ENCODE measurements at regions not wholly inside any gene's neighbourhood (a gene's known extent, or its start where the extent isn't known, plus 50 kb on each side); places are given as distances from the start of the nearest gene placed in this dataset.
A peak's percentile ranks its signal among the peaks of the same experiment; 100 is the strongest.

DNA sequence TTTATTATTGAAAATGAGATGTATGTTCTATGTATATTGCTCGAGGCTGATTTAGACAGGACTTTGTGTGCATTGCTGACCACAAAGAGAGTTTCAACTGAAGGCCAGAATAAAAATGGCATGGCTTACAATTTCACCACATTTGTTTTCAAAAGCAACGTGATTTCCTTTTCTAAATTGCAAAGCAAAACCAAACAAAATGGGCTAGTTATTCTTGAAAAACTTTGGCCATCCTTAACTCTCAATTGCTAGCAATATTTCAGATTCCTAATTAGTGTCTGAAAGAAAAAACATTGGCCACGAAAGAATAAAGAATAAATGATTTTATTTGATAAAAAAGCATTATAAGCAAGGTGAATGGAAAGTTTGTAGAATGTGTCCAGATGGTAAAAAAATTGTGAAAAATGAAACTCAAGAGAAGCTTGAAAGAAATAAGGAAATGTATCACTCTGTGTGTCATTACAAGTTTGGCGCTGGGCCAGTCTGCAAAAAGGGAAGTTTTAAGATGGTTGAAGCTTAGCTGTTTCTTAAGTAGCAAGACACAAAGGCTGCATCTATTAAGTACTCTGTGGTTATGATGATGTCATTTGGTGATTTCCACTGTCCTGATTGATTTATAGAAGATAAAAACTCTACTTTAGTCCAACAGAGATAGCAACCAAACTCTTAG, 89.2 kb upstream of the PRLR start:
- DNase-seq (ENCODE audit: low spot score), result peak; percentile 58

DNA sequence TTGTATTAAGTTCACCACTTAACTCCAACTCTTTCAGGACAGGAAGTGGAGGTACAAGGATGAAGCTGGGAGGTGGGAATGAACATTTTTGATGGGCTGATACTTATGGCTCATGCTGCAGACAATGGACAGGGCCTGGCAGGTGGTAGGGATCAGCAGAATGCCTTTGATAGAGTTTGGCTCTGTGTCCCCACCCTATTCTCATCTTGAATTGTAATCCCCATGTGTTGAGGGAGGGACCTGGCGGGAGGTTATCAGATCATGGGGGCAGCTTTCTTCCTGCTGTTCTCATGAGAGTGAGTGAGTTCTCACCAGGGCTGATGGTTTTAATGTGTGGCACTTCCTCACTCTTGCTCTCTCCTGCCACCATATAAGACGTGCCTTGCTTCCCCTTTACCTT, 87.3 kb upstream of the PRLR start:
- no peak for DNase-seq (ENCODE audit: low spot score)

DNA sequence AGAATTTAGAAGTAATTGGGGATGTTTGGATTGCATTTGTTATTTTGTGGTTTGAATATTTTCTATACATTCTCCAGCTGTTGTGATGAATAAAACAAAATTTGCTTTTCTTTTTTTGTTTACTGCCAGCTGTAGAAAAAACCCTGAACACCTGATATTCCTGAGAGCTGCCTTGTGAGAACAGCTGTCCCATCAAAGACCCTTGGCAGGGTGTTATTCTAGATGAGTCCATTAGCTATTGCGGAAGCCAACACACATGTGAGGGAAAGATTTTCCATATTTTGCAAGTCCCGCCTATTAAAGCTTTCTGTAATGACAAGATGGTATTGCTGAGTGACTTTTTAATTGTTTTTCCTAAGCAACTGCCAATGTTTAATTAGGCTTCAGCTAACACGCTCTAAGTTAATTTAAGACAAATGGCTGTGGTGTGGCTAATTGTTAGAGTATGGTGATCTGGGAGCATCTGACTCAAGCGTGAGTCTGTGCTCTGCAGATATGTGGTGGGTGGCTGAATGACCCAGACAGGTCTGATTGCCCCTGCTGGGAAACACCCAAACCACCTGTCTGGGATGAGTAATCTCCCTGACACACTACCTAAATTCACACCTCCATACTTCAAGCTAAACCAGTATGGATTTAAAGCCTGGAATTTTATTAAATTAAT, 86.5 kb upstream of the PRLR start:
- DNase-seq (ENCODE audit: low spot score), result no peak

DNA sequence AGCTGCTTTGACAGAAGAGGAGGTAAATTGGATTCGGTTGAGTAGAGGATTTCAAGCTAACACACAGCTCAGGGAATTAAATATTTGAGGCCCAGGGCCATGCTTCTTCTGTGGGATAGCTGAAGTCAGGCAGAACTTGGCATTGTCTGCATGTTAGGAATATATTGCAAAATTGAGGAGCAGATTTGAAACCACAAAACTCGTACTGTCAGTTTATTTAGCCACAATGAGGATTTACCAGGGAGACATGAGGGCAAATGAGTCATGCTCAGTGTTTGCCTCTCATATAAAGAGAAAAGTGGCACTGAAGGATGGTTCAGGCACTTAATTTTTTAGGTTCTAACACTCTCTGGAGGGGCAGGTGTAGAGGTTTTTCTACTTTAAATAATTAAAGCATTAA, 83.0 kb upstream of the PRLR start:
- DNase-seq (ENCODE audit: low spot score), result no peak

DNA sequence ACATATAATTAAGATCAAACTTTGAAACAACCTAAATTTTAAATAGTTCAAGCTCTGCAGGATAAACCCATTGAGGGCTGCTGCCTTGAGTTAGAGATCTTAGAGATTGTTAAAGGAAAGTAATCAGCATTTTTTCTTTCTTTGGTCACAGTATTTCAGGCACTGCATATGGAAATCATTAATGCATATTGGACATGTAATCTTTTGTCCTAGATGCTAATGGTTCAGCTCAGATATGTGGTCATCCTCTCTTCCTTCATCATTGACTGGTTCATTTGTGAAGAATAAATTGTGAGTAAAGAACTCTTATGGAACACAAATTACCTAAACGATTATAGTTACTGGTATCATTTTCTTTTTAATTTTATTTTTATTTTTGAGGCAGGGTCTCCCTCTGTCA, 82.0 kb upstream of the PRLR start:
- no peak for DNase-seq (ENCODE audit: low spot score)

DNA sequence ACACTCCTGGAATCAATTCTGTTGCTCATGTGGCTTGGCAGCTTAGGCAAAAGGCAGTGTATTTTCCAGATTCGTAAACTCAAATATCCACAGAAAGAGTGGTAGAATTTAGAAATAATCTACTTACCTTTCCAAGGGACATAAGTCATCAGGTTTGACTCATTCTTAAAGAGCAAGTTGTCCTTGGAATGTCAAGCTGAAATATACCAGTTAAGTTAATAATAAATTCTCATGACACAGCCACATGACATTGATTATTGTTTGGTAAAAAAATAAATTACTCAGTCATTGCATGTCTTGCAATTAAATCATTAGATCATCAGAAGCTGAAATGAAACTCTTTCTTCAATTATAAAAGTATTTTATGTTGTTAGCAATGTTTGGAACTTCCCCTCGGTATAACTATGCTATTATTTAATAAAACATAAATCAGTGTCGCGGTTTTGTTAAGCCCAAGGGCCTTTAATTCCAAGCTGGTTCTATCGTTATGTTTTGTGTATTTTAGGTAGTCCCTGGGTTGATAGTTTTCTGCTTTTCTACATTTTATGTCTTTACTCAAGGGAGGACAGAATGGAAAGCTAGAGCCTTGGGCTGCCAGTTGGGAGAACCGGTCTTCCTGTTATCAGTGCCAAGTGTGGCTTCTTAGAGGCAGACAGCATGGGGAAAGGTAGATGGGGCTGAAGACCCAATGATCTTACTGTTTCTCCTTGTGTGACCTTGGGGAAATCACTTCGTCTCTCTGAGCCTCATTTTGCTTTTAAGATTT, 79.3 kb upstream of the PRLR start:
- no peak for DNase-seq (ENCODE audit: low spot score)

DNA sequence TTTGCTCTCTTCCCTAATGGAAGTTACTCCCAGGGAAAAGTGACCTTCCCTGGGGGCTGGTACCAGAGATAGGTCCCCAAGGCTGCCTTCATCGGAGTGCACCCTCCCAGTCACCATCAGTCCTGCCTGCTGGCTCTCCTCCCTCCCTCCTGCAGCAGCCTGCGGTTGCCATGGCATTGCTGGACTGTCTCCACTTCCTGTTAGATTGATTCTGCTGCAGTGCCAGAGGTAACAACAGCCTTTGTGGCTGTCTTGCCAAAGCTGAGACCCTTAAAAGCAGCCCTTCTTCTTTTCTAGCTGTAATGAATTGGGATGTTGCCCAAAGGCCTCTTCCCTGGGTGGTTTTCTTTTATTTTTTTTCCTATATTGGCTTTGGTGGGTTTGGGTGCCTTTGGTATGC, 78.1 kb upstream of the PRLR start:
- no peak for DNase-seq (ENCODE audit: low spot score)

DNA sequence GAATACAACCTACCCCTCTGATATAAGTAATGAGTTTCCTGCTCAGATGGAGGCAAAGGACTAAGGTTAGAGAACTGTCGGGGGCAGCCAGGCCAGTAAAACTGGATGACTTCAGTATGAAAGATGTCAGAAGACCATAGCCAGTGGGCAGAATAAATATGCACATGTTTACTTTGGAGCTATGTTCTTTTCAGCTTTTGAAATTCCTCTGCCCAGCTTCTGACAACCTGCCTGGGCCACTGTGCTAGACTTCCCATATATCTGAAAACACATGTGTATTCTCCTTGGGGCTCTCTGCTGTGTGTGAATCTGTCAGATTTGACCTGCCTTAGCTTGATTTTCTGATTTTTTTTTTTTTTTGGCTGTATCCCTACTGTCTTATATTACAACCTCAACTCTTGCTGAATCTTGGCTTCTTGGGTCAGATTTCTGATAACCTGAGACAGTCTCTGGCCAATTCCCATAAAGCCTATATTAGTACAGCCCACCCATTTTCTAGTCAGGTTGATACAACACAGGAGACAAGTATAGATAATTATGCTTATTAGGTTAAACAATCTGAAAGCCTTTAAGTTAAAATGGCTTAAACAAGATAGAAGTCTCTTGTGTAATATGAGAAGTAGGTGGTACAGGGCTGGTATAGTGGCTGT, 76.6 kb upstream of the PRLR start:
- no peak for DNase-seq (ENCODE audit: low spot score)

DNA sequence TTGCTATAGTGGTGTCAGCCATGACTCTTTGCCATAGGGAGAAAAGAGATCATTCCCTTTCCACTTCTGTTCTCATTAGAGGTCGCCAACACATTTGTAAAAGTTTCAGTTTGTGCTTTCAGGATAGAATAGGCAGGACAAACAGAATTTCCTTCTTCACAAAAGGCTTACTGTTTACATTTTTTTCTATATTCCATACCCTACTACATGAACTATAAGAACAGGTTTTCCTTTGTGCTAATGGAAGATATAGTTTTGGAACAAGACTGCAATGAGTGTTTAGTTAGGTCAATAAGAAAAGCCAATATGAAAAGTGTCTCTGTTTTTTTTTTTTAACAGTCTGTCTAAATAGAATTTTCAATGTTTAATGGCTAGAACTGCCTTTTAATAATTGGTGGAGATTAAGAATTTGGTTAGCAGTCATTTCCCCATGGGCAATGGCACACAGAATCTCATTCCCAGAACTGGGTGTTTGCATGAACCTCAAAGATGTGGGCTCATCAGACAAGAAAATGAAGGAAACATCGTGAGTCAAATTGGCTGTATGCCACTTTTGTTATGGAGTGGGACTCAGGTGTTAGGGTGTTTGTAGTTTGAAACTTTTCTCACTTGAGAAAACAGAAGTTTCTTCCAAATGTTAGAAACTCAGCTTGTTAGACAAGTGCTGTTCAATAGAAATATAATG, 75.2 kb upstream of the PRLR start:
- DNase-seq (ENCODE audit: low spot score), result no peak

DNA sequence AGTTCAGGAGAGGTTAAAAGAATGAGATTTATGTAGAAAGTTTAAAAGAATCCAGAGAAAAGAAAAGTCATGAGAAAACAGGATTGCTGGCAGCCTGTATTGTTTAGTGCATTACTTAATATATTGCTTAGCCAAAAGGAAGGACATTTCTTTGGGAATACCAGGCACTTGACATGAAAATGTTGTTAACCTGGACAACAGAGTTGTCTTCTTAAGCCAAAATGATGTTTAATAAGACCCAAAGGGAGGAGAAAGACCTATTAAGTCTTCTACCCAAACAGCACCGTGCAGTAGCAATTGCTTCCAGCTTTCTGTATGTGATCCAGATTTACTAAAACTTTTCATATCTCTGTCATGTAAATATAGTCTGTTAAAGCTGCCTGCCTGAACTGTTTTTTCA, 74.0 kb upstream of the PRLR start:
- DNase-seq (ENCODE audit: low spot score), result no peak

DNA sequence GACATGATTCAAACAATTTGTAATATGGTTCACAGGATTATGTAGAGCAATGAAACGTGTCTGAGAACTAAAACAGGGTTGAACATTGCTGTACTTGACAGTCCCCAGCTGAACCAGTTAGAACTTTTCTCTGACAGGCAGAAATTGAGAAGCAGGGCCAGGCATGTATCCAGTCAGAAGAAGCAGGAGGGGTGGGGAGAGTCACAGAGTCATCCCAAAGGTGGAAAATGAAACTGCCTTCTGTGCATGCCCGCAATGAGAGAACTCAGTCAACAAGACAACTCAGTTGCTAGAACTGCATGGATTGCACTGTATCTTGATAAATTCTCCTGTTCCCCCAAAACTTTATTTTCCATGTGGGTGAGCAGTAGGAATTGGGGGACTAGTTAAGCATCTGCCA, 72.9 kb upstream of the PRLR start:
- DNase-seq (ENCODE audit: low spot score), result no peak

DNA sequence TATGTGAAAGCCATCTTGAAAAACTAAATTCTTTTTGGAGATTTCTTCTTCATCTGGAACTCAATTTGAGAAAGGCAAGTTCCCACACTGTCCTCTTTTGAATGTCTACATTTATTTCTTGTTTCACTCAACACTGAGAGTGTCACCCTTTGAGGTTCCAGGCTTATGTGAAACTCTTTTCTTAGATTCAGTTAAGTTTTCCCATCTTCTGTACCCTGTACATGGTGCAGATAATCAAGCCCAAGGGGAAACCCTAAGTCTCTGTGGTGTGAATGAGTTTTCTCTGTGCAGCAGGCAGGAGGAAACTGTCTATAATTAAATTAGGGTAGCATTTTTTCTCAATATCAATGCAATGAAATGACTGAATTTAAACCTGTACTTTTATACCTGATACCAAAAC, 72.3 kb upstream of the PRLR start:
- DNase-seq (ENCODE audit: low spot score), result no peak

DNA sequence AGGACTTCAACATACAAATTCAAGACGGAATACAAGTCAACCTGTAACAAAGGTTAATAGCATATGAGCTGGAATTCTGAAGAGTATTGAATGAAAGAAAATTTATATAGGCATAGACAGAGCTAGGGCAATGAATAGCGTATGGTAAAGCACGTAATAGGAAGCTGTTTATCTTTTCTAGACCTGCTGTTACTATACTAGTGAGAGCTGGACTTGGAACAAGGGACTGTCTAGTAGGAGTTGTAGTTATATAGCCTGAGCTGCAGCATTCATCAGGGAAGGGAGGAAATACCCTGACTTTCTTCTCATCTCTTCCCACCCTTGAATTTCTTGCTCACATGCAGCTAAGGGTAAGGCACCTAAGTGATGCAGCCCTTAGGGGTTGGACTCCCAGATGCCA, 67.5 kb upstream of the PRLR start:
- DNase-seq (ENCODE audit: low spot score), result no peak

DNA sequence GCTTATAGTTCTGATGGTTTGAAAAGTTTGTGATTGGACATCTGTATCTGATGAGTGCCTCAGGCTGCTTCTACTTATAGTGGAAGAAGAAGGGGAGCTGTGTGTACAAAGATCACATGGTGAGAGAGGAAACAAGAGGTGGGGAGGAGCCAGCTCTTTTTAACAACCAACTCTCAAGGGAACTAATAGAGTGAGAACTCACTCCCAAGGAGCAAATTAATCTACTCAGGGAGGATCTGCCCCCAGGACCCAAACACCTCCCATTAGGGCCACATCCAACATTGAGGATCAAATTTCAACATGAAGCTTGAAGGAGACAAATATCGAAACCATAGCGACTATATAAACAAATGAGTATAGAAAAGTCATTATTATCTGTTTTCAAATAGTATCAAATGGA, 64.7 kb upstream of the PRLR start:
- DNase-seq (ENCODE audit: low spot score), result no peak

DNA sequence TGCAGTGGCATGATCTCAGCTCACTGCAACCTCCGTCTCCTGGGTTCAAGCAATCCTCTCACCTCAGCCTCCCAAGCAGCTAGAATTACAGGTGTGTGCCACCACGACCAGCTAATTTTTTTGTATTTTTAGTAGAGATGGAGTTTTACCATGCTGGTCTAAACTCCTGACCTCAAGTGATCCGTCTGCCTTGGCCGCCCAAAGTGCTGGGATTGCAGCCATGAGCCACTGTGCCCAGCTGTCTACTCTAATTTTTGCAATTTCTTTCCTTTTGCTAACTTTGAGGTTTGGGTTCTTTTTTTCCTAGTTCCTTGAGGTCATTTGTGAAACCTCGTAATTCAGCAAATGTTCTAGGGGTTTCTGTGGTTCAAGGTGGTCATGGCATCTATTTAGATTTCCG, 63.7 kb upstream of the PRLR start:
- DNase-seq (ENCODE audit: low spot score), result no peak

DNA sequence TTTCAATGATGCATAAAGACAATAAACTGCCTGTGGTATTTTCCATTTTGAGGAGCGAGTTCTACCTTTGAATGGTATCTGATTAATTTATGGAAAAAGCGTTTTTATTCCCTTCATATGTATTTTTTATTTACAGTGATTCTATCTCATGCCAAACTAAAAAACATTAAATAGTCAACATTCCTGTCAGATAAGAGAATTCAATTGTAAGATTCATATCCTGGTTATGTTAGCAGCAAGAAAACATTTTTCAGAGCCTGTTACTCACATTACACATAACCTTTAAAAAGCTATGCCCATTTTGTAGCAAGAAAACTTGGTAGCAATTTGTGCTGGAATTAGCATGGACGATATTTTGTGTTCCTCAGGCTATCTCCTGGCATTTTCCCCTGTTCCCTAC, 55.1 kb upstream of the PRLR start:
- no peak for DNase-seq (ENCODE audit: low spot score)

DNA sequence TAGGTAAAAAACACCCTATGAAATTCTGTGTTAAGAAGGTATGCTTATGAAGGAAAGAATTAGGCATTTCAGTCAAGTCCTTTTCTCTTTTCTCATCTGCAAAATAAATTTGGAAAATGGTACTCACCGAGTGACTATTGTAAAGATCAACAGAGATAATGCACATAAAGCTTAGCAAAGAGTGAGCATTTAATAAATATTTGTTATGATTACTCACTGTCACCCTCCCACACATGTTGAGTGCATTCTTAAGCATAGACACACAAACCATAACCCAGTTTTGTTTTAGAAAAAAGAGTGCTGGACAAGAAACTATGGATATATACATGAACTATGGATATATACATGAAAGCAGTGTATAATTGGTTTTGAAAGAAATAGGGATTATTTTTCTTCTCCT, 54.7 kb upstream of the PRLR start:
- DNase-seq (ENCODE audit: low spot score), result no peak

DNA sequence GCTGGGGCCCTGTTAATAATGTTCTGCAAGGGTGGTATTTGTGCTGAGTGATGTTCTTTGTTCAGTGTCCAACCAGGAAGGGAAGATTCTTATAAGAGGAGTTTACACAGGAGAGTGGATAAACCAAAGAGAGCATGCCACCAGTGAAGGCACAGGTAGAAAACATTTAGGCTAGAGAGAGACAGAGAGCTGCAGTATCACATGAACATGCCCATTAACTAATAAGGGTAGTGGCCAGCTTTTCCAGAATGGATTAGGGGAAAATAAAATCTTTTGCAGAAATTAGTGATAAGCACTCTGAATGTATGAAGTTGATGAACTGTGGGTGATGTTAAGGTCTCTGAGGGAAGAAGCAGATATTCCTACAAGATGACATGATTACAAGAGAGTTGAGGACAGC, 54.1 kb upstream of the PRLR start:
- DNase-seq (ENCODE audit: low spot score), result no peak

DNA sequence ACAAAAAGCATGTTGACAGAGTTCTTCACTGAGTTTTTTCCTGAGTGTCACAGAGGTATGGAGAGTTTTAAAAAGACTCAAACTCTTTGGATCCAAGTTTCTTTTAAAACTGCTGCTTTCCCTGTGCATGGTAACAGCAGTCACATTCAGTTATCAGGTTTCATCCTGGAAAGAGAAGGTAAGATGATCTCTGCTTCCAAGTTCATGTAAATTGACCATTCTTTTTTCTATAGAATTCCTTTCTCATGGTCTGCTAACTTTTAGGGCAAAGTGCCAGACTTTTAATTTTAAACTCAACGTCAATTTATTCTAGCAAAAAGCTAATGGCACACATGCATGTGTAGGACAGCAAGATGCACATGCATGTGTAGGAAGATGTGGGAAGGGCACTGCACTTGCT, 52.5 kb upstream of the PRLR start:
- no peak for DNase-seq (ENCODE audit: low spot score)

DNA sequence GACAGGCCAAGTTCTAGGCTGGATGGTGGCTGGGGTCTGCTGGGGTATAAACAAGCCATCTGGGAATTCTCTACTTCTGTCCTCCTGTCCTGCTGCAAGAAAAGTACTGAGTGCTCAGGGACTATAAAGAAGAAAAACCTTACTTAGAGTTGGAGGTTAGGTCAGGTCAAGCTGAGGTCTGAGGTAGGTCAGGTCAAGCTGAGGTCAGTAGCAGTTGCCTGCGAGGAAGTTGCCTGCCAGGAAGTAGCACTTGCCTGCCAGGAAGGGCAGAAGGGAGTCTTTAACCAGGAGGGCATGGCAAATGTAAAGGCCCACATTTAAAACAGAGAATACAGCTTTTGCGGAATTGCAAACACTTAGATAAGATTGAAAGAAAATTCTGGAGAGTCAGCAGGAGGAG, 51.3 kb upstream of the PRLR start:
- DNase-seq (ENCODE audit: low spot score), result no peak
